IMR-90 (cell line): ENCODE measurements at regions not wholly inside any gene's neighbourhood (a gene's known extent, or its start where the extent isn't known, plus 50 kb on each side); places are given as distances from the start of the nearest gene placed in this dataset.

Source experiments
- CEBPB ChIP-seq: IDR thresholded peaks from 2 replicates; pipeline ENCODE4 v1.6.1; 2012; ENCODE audit warnings: low read depth, low read length, improper control_type of control experiment
- POLR2A ChIP-seq: IDR thresholded peaks from 2 replicates; pipeline ENCODE4 v1.6.1; 2012; ENCODE audit warnings: mild to moderate bottlenecking, low read depth, low read length
- RAD21 ChIP-seq: IDR thresholded peaks from 2 replicates; pipeline ENCODE4 v1.6.1; 2012; ENCODE audit warnings: low read length, improper control_type of control experiment
- TF ChIP-seq, protein P1 (sequence below): conservative IDR thresholded peaks from 2 replicates; pipeline ENCODE4 v1.5.1; 2012; ENCODE audit warnings: mild to moderate bottlenecking, low read depth, low read length, improper control_type of control experiment

- TF ChIP-seq, protein P1, sequence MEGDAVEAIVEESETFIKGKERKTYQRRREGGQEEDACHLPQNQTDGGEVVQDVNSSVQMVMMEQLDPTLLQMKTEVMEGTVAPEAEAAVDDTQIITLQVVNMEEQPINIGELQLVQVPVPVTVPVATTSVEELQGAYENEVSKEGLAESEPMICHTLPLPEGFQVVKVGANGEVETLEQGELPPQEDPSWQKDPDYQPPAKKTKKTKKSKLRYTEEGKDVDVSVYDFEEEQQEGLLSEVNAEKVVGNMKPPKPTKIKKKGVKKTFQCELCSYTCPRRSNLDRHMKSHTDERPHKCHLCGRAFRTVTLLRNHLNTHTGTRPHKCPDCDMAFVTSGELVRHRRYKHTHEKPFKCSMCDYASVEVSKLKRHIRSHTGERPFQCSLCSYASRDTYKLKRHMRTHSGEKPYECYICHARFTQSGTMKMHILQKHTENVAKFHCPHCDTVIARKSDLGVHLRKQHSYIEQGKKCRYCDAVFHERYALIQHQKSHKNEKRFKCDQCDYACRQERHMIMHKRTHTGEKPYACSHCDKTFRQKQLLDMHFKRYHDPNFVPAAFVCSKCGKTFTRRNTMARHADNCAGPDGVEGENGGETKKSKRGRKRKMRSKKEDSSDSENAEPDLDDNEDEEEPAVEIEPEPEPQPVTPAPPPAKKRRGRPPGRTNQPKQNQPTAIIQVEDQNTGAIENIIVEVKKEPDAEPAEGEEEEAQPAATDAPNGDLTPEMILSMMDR: no peak
- no peak for TF ChIP-seq CEBPB
- no peak for TF ChIP-seq RAD21
- TF ChIP-seq POLR2A: no peak
Measured at GRCh38 chr14:34229140-34229539, 232.9 kb downstream of the SPTSSA start.
